ENCODE measurements at regions not wholly inside any gene's neighbourhood (a gene's known extent, or its start where the extent isn't known, plus 50 kb on each side); places are given as distances from the start of the nearest gene placed in this dataset.

- no peak for TF ChIP-seq EP300 (IDR thresholded peaks at IDR 0.05; ENCODE audit: borderline replicate concordance)
- no peak for TF ChIP-seq CREB1 (IDR thresholded peaks at IDR 0.05; ENCODE audit: low read depth)
- TF ChIP-seq ZBTB7A (IDR thresholded peaks at IDR 0.05; ENCODE audit: low read depth), result no peak
- no peak for TF ChIP-seq FOXM1 (IDR thresholded peaks at IDR 0.05; ENCODE audit: borderline replicate concordance, low read depth)
- TF ChIP-seq USF1 (IDR thresholded peaks at IDR 0.05), result no peak
- no peak for TF ChIP-seq EGR1 (IDR thresholded peaks at IDR 0.05)
- TF ChIP-seq, protein P1, sequence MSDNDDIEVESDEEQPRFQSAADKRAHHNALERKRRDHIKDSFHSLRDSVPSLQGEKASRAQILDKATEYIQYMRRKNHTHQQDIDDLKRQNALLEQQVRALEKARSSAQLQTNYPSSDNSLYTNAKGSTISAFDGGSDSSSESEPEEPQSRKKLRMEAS (IDR thresholded peaks at IDR 0.05), result no peak
- TF ChIP-seq TEAD4 (IDR thresholded peaks at IDR 0.05), result no peak
- no peak for TF ChIP-seq TAF1 (IDR thresholded peaks at IDR 0.05; ENCODE audit: low read depth)
- TF ChIP-seq RAD21 (IDR thresholded peaks at IDR 0.05; ENCODE audit: low read depth), result no peak
- no peak for TF ChIP-seq YY1 (IDR thresholded peaks at IDR 0.05; ENCODE audit: low read depth)
- TF ChIP-seq TCF12 (IDR thresholded peaks at IDR 0.05; ENCODE audit: low read depth), result no peak
- TF ChIP-seq NFIC (IDR thresholded peaks at IDR 0.05), result no peak
- TF ChIP-seq REST (IDR thresholded peaks at IDR 0.05; ENCODE audit: low read depth), result no peak
- no peak for TF ChIP-seq CEBPB (IDR thresholded peaks at IDR 0.05)
Observed at GRCh38 chr9:106557996-106558667, 304.8 kb upstream of the ZNF462 start.

DNA sequence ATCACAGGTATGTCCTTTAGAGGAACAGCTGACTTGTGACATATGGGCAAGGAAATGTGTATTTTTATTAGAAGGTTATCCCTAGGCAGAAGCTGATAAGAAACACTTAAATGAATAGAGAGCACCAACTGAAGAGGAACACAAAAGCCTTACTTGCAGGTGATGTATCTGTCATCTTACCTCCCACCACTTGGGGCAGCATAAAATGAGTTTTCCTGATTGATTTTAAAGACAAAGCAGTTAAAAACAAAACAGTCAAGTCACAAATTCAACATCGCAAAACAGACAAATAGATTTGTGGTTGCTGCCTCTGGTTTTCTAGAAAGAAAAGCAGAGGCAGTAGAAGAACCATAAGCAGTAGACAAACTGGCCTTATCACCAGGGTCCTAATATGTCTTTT lies 302.4 kb upstream of the ZNF462 start:
- TF ChIP-seq FOXM1 (IDR thresholded peaks at IDR 0.05; ENCODE audit: borderline replicate concordance, low read depth) (no peak), TCF12 (IDR thresholded peaks at IDR 0.05; ENCODE audit: low read depth) (no peak), CREB1 (IDR thresholded peaks at IDR 0.05; ENCODE audit: low read depth) (no peak), NFIC (IDR thresholded peaks at IDR 0.05) (no peak), USF1 (IDR thresholded peaks at IDR 0.05) (no peak), REST (IDR thresholded peaks at IDR 0.05; ENCODE audit: low read depth) (no peak), CEBPB (IDR thresholded peaks at IDR 0.05) (no peak), RAD21 (IDR thresholded peaks at IDR 0.05; ENCODE audit: low read depth) (no peak), EGR1 (IDR thresholded peaks at IDR 0.05) (no peak)

GRCh38 chr9:106575823-106576222 lies 287.1 kb upstream of the ZNF462 start:
- TF ChIP-seq YY1 (IDR thresholded peaks at IDR 0.05; ENCODE audit: low read depth) (no peak), CEBPB (IDR thresholded peaks at IDR 0.05) (no peak), USF1 (IDR thresholded peaks at IDR 0.05) (no peak), RAD21 (IDR thresholded peaks at IDR 0.05; ENCODE audit: low read depth) (no peak), REST (IDR thresholded peaks at IDR 0.05; ENCODE audit: low read depth) (no peak), EP300 (IDR thresholded peaks at IDR 0.05; ENCODE audit: borderline replicate concordance) (no peak)

- TF ChIP-seq ZBTB7A (IDR thresholded peaks at IDR 0.05; ENCODE audit: low read depth) (no peak), REST (IDR thresholded peaks at IDR 0.05; ENCODE audit: low read depth) (no peak), YY1 (IDR thresholded peaks at IDR 0.05; ENCODE audit: low read depth) (no peak), FOXM1 (IDR thresholded peaks at IDR 0.05; ENCODE audit: borderline replicate concordance, low read depth) (no peak), TEAD4 (IDR thresholded peaks at IDR 0.05) (no peak), NFIC (IDR thresholded peaks at IDR 0.05) (no peak), CEBPB (IDR thresholded peaks at IDR 0.05) (no peak), CREB1 (IDR thresholded peaks at IDR 0.05; ENCODE audit: low read depth) (no peak), EP300 (IDR thresholded peaks at IDR 0.05; ENCODE audit: borderline replicate concordance) (no peak), USF1 (IDR thresholded peaks at IDR 0.05) (no peak), TAF1 (IDR thresholded peaks at IDR 0.05; ENCODE audit: low read depth) (no peak)
Observed at GRCh38 chr9:106576232-106576760, 286.7 kb upstream of the ZNF462 start.
